HCT116 (cell line): ENCODE measurements at regions not wholly inside any gene's neighbourhood (a gene's known extent, or its start where the extent isn't known, plus 50 kb on each side); places are given as distances from the start of the nearest gene placed in this dataset.

Source experiments
- ATAC-seq: fragments of 200-7000 bp; cut with Tn5 transposase; 2 replicates; pipeline ENCODE4 v1.9.1; 2020; ENCODE audit warnings: mild to moderate bottlenecking, moderate library complexity
- BruUV-seq: library from RNA; stranded (reverse); fragments of 400-500 nt; replicated peaks from 2 replicates; lab custom pipeline; 2021; lab: Mats Ljungman, UMichigan
- CTCF ChIA-PET: fragments of 300-600 bp; sonication (Branson Sonifier 250); formaldehyde crosslinking; loops from one replicate; lab custom pipeline; 2021; ENCODE audit warnings: antibody characterized with exemption; lab: Charles Lee
- POLR2A ChIA-PET: fragments of 300-600, 350-600 bp; sonication (Branson Sonifier 250); formaldehyde crosslinking; loops from one replicate; lab custom pipeline; 2021; ENCODE audit warnings: antibody characterized with exemption; lab: Charles Lee
- RAD21 ChIA-PET, 2 experiments: fragments of 300-600 bp; sonication (Branson Sonifier 250); formaldehyde crosslinking; loops; one replicate each; lab custom pipeline; 2023; ENCODE audit warnings: low total read pairs in 2 of 2; ENCODE audit not compliant: uncharacterized antibody in 2 of 2, unreplicated experiment in 2 of 2, low non-redundant PET in 1 of 2; lab: Charles Lee
- DNase-seq: peaks from one replicate; pipeline ENCODE4 v3.0.0-alpha.2; 2010; ENCODE audit warnings: low read depth, low spot score
- H2AFZ ChIP-seq: fragments of 200-600 bp; shearing (Covaris generic), sonication (generic); 2 replicates; pipeline ENCODE4 v1.6.1; 2017; ENCODE audit warnings: low read depth, mixed run types, mixed read lengths, antibody characterized with exemption, low read length; ENCODE audit not compliant: poor library complexity, severe bottlenecking
- H3K27ac ChIP-seq: 2 replicates; pipeline ENCODE4 v1.5.1; 2012; ENCODE audit warnings: low read depth, low read length
- H3K27me3 ChIP-seq: fragments of 200-600 bp; sonication (generic); 2 replicates; pipeline ENCODE4 v1.6.1; 2016; ENCODE audit warnings: mixed run types, low read length, mixed read lengths; ENCODE audit not compliant: insufficient read depth
- H3K36me3 ChIP-seq, 2 experiments: fragments of 200-500 bp in 1 of 2; fragments of 200-600 bp in 1 of 2; sonication (Bioruptor generic) in 1 of 2; sonication (generic) in 1 of 2; 2 replicates each; pipeline versions ENCODE4 v1.5.1 to v1.6.1; 2014 to 2016; ENCODE audit warnings: low read length in 2 of 2, inconsistent platforms in 1 of 2, mixed read lengths in 1 of 2, mixed run types in 1 of 2; ENCODE audit not compliant: insufficient read depth in 2 of 2, control insufficient read depth in 1 of 2
- H3K4me1 ChIP-seq, 2 experiments: fragments of 200-600 bp in 1 of 2; sonication (generic) in 1 of 2; 2 replicates each; pipeline versions ENCODE4 v1.5.1 to v1.6.1; 2012 to 2017; ENCODE audit warnings: low read length in 2 of 2, inconsistent platforms in 1 of 2, mild to moderate bottlenecking in 1 of 2, mixed read lengths in 1 of 2, mixed run types in 1 of 2, moderate library complexity in 1 of 2; ENCODE audit not compliant: insufficient read depth in 2 of 2, control insufficient read depth in 1 of 2
- H3K4me2 ChIP-seq: fragments of 200-600 bp; sonication (generic); 2 replicates; pipeline ENCODE4 v1.6.1; 2017; ENCODE audit warnings: mixed run types, low read length, mixed read lengths
- H3K4me3 ChIP-seq, 2 experiments: fragments of 200-600 bp in 1 of 2; sonication (generic) in 1 of 2; replicated peaks in 1 of 2; 2 replicates each; pipeline ENCODE4 v1.5.1; 2011 to 2016; ENCODE audit warnings: low read length in 2 of 2, control low read depth in 1 of 2, low read depth in 1 of 2, mild to moderate bottlenecking in 1 of 2, mixed read lengths in 1 of 2, mixed run types in 1 of 2
- H3K79me2 ChIP-seq: fragments of 200-600 bp; sonication (generic); 2 replicates; pipeline ENCODE4 v1.6.1; 2017; ENCODE audit warnings: mild to moderate bottlenecking, mixed run types, low read length, moderate library complexity, mixed read lengths; ENCODE audit not compliant: insufficient read depth
- H3K9ac ChIP-seq: fragments of 200-600 bp; sonication (generic); 2 replicates; pipeline ENCODE4 v1.6.1; 2016; ENCODE audit warnings: low read length, mixed read lengths
- H3K9me2 ChIP-seq: fragments of 200-600 bp; sonication (generic), shearing (Covaris generic); 2 replicates; pipeline ENCODE4 v1.6.1; 2017; ENCODE audit warnings: mixed run types, mild to moderate bottlenecking, moderate library complexity; ENCODE audit not compliant: insufficient read depth
- H3K9me3 ChIP-seq, 2 experiments: fragments of 200-500 bp in 1 of 2; fragments of 200-600 bp in 1 of 2; sonication (Bioruptor generic) in 1 of 2; sonication (generic) in 1 of 2; 2 replicates each; pipeline ENCODE4 v1.6.1; 2014 to 2017; ENCODE audit warnings: low read length in 2 of 2, mixed read lengths in 2 of 2, inconsistent platforms in 1 of 2, low read depth in 1 of 2, mild to moderate bottlenecking in 1 of 2, mixed run types in 1 of 2, moderate library complexity in 1 of 2; ENCODE audit not compliant: control insufficient read depth in 1 of 2, insufficient read depth in 1 of 2
- H4K20me1 ChIP-seq: fragments of 200-600 bp; sonication (generic), shearing (Covaris generic); 2 replicates; pipeline ENCODE4 v1.6.1; 2017; ENCODE audit warnings: mixed run types, mild to moderate bottlenecking, moderate library complexity; ENCODE audit not compliant: insufficient read depth
- CBX3 ChIP-seq: IDR thresholded peaks from 2 replicates; pipeline ENCODE4 v1.6.1; 2012; ENCODE audit warnings: low read depth
- CTCF ChIP-seq, 3 experiments: fragments of 200-600 bp in 1 of 3; sonication (generic) in 1 of 3; IDR thresholded peaks in 2 of 3; conservative IDR thresholded peaks in 1 of 3; 2 replicates each; pipeline ENCODE4 v1.5.1; 2012 to 2017; ENCODE audit warnings: low read depth in 2 of 3, low read length in 2 of 3, antibody characterized with exemption in 1 of 3, borderline replicate concordance in 1 of 3, control low read depth in 1 of 3, mild to moderate bottlenecking in 1 of 3, mixed read lengths in 1 of 3, mixed run types in 1 of 3, moderate library complexity in 1 of 3; ENCODE audit not compliant: insufficient read depth in 1 of 3
- ELF1 ChIP-seq: IDR thresholded peaks from 2 replicates; pipeline ENCODE4 v1.6.1; 2012; ENCODE audit warnings: low read depth, borderline replicate concordance
- EZH2 ChIP-seq: fragments of 200-600 bp; sonication (generic); IDR thresholded peaks from 2 replicates; pipeline ENCODE4 v1.6.1; 2017; ENCODE audit warnings: antibody characterized with exemption, mixed run types
- EZH2phosphoT487 ChIP-seq: fragments of 200-600 bp; IDR thresholded peaks from 2 replicates; pipeline ENCODE4 v1.6.1; 2018; ENCODE audit warnings: antibody characterized with exemption, borderline replicate concordance
- FOSL1 ChIP-seq: IDR thresholded peaks from 2 replicates; pipeline ENCODE4 v1.6.1; 2012; ENCODE audit warnings: low read depth
- JUND ChIP-seq: IDR thresholded peaks from 2 replicates; pipeline ENCODE4 v1.6.1; 2012
- POLR2A ChIP-seq: IDR thresholded peaks from 2 replicates; pipeline ENCODE4 v1.7.0; 2011; ENCODE audit warnings: borderline replicate concordance; ENCODE audit not compliant: insufficient read depth, insufficient read length; ENCODE audit errors: extremely low read depth
- POLR2AphosphoS5 ChIP-seq: IDR thresholded peaks from 2 replicates; pipeline ENCODE4 v1.6.1; 2011; ENCODE audit warnings: mild to moderate bottlenecking, low read depth, low read length, moderate library complexity
- REST ChIP-seq: IDR thresholded peaks from 2 replicates; pipeline ENCODE4 v1.6.1; 2012; ENCODE audit warnings: low read depth
- SIN3A ChIP-seq: IDR thresholded peaks from 2 replicates; pipeline ENCODE4 v1.6.1; 2012; ENCODE audit warnings: low read depth
- YY1 ChIP-seq: IDR thresholded peaks from 2 replicates; pipeline ENCODE4 v1.6.1; 2011; ENCODE audit warnings: low read length, low read depth, moderate library complexity, mild to moderate bottlenecking; ENCODE audit not compliant: insufficient replicate concordance; ENCODE audit errors: extremely low read depth
- ZBTB33 ChIP-seq: IDR thresholded peaks from 2 replicates; pipeline ENCODE4 v1.6.1; 2011; ENCODE audit warnings: mild to moderate bottlenecking, low read length, moderate library complexity; ENCODE audit not compliant: insufficient replicate concordance; ENCODE audit errors: extremely low read depth
- ZFX ChIP-seq: fragments of 450-650 bp; IDR thresholded peaks from 2 replicates; pipeline ENCODE4 v1.6.1; 2017
- intact Hi-C: fragments of 100-400 bp; cut with micrococcal nuclease; formaldehyde crosslinking; loops from 2 replicates; pipeline ENCODE4 v1.10.0; 2022

GRCh38 chr13:31955101-31955500 is 76.5 kb upstream of the FRY start:
- BruUV-seq = no TSS peak
- peaks cover 0 to 6% of the 10 kb centered on the region in 2 experiments; a peak in 1 of 4 replicates for H3K4me1 ChIP-seq
- no peaks in the 10 kb centered on the region for H3K79me2 ChIP-seq
- ATAC-seq = no peak
- no peaks in the 10 kb centered on the region for H3K36me3 ChIP-seq
- DNase-seq = no peak
- no peaks in the 10 kb centered on the region for H3K27me3 ChIP-seq
- ChIA-PET POLR2A (no interaction called here), CTCF (interaction anchor here (1.1 kb wide), 1 partner anchor 45 kb away, joined by 3 read pairs; no protein-coding TSS in a partner anchor)
- no peak overlapping the region for H2AFZ ChIP-seq
- no peak overlapping the region for H3K9ac ChIP-seq
- H3K27ac ChIP-seq = no peak overlapping the region
- no peaks in the 10 kb centered on the region for H3K9me2 ChIP-seq
- H3K4me2 ChIP-seq = no peak overlapping the region
- no peak overlapping the region for H3K4me3 ChIP-seq
- H3K9me3 ChIP-seq = no peaks in the 10 kb centered on the region
- H4K20me1 ChIP-seq = no peaks in the 10 kb centered on the region
- no peak for TF ChIP-seq POLR2A
- TF ChIP-seq EZH2phosphoT487 = no peak
- TF ChIP-seq SIN3A = no peak
- TF ChIP-seq EZH2 = no peak
- no peak for TF ChIP-seq ZBTB33
- TF ChIP-seq ZFX = no peak
- no peak for TF ChIP-seq CTCF (IDR thresholded peaks at IDR 0.05 in 2 of 3, conservative IDR thresholded peaks at IDR 0.05 in 1 of 3; ENCODE audit: borderline replicate concordance in 1 of 3, insufficient read depth in 1 of 3, low read depth in 2 of 3, low read length in 2 of 3)
- no peak for TF ChIP-seq FOSL1
- no peak for TF ChIP-seq CBX3
- TF ChIP-seq ELF1 = no peak
- no peak for TF ChIP-seq POLR2AphosphoS5
- TF ChIP-seq REST = no peak
- no peak for TF ChIP-seq YY1
- TF ChIP-seq JUND = no peak
- TF ChIP-seq, all 23 proteins: peak for 0
- intact Hi-C loops = no loop called here
- RAD21 ChIA-PET = no interaction called here
